H1 (cell line): ENCODE measurements at regions not wholly inside any gene's neighbourhood (a gene's known extent, or its start where the extent isn't known, plus 50 kb on each side); places are given as distances from the start of the nearest gene placed in this dataset.

Experiments used
- CEBPB ChIP-seq: IDR thresholded peaks from 2 replicates; pipeline ENCODE4 v1.6.1; 2012; ENCODE audit warnings: low read depth, low read length
- CHD1 ChIP-seq: IDR thresholded peaks from 2 replicates; pipeline ENCODE4 v1.6.1; 2012; ENCODE audit warnings: low read depth, low read length, improper control_type of control experiment
- EP300 ChIP-seq, 2 experiments: IDR thresholded peaks; 1 replicate in 1 of 2; 2 replicates in 1 of 2; pipeline ENCODE4 v1.6.1; 2011 to 2012; ENCODE audit warnings: low read depth in 2 of 2, low read length in 2 of 2, mild to moderate bottlenecking in 2 of 2, borderline replicate concordance in 1 of 2, inconsistent platforms in 1 of 2, moderate library complexity in 1 of 2
- EZH2 ChIP-seq: fragments of 200-600 bp; sonication (generic); IDR thresholded peaks from 2 replicates; pipeline ENCODE4 v1.7.1; 2012; ENCODE audit warnings: low read depth, mild to moderate bottlenecking, moderate library complexity, low read length, inconsistent platforms; ENCODE audit not compliant: severe bottlenecking
- GTF2F1 ChIP-seq: IDR thresholded peaks from 2 replicates; pipeline ENCODE4 v1.6.1; 2012; ENCODE audit warnings: low read depth, low read length, improper control_type of control experiment, borderline replicate concordance
- POLR2A ChIP-seq, 2 experiments: IDR thresholded peaks; 1 replicate in 1 of 2; 2 replicates in 1 of 2; pipeline ENCODE4 v1.6.1; 2011; ENCODE audit warnings: low read depth in 2 of 2, low read length in 2 of 2, mild to moderate bottlenecking in 2 of 2; ENCODE audit errors: control extremely low read depth in 1 of 2
- RNF2 ChIP-seq: fragments of 200-900, 300-1000 bp; sonication (generic); IDR thresholded peaks from 2 replicates; pipeline ENCODE4 v1.7.1; 2016; ENCODE audit warnings: borderline replicate concordance, low read depth, mild to moderate bottlenecking, antibody characterized with exemption, low read length; ENCODE audit not compliant: poor library complexity, severe bottlenecking; ENCODE audit errors: missing control alignments
- TCF12 ChIP-seq: IDR thresholded peaks from 2 replicates; pipeline ENCODE4 v1.6.1; 2011; ENCODE audit warnings: low read depth, mild to moderate bottlenecking, low read length
- TF ChIP-seq, protein P1 (sequence below), 3 experiments: IDR thresholded peaks; 1 replicate in 2 of 3; 2 replicates in 1 of 3; pipeline versions ENCODE4 v1.5.1 to v1.6.1; 2011; ENCODE audit warnings: low read length in 3 of 3, mild to moderate bottlenecking in 3 of 3, inconsistent platforms in 2 of 3, low read depth in 1 of 3, moderate library complexity in 1 of 3; ENCODE audit not compliant: insufficient read depth in 1 of 3; ENCODE audit errors: control extremely low read depth in 1 of 3

DNA sequence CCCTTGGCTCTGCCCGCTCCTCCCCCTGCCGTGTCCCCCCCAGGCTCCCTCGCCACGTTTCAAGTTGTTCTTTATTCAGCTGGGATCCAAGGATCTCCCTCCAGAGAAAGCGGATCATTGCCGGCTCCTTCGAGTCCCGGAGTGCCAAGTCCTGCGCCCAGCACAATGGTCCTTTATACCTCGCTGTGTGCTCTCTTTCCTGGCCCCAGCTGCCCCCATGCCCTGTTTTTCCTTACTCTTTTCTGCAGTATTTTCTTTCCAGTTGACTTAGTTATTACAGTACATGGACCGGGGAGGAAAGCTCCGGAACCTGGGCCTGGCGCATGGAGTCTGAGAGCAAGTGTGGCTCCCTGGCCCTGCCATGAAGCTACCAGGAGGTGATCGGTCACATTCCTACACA is 88.1 kb upstream of the KMT2C start:
- no peak for TF ChIP-seq POLR2A (IDR thresholded peaks at IDR 0.05; ENCODE audit: control extremely low read depth in 1 of 2, low read depth in 2 of 2, low read length in 2 of 2)
- TF ChIP-seq TCF12, result no peak
- TF ChIP-seq, protein P1, sequence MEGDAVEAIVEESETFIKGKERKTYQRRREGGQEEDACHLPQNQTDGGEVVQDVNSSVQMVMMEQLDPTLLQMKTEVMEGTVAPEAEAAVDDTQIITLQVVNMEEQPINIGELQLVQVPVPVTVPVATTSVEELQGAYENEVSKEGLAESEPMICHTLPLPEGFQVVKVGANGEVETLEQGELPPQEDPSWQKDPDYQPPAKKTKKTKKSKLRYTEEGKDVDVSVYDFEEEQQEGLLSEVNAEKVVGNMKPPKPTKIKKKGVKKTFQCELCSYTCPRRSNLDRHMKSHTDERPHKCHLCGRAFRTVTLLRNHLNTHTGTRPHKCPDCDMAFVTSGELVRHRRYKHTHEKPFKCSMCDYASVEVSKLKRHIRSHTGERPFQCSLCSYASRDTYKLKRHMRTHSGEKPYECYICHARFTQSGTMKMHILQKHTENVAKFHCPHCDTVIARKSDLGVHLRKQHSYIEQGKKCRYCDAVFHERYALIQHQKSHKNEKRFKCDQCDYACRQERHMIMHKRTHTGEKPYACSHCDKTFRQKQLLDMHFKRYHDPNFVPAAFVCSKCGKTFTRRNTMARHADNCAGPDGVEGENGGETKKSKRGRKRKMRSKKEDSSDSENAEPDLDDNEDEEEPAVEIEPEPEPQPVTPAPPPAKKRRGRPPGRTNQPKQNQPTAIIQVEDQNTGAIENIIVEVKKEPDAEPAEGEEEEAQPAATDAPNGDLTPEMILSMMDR (IDR thresholded peaks at IDR 0.05; ENCODE audit: control extremely low read depth in 1 of 3, insufficient read depth in 1 of 3, low read depth in 1 of 3, low read length in 3 of 3), result no peak
- no peak for TF ChIP-seq CEBPB
- TF ChIP-seq EP300 (IDR thresholded peaks at IDR 0.05; ENCODE audit: borderline replicate concordance in 1 of 2, low read depth in 2 of 2, low read length in 2 of 2), result no peak
- TF ChIP-seq EZH2, result no peak
- TF ChIP-seq GTF2F1, result no peak
- no peak for TF ChIP-seq CHD1
- TF ChIP-seq RNF2, result no peak
